ENCODE measurements at regions not wholly inside any gene's neighbourhood (a gene's known extent, or its start where the extent isn't known, plus 50 kb on each side); places are given as distances from the start of the nearest gene placed in this dataset.

DNA sequence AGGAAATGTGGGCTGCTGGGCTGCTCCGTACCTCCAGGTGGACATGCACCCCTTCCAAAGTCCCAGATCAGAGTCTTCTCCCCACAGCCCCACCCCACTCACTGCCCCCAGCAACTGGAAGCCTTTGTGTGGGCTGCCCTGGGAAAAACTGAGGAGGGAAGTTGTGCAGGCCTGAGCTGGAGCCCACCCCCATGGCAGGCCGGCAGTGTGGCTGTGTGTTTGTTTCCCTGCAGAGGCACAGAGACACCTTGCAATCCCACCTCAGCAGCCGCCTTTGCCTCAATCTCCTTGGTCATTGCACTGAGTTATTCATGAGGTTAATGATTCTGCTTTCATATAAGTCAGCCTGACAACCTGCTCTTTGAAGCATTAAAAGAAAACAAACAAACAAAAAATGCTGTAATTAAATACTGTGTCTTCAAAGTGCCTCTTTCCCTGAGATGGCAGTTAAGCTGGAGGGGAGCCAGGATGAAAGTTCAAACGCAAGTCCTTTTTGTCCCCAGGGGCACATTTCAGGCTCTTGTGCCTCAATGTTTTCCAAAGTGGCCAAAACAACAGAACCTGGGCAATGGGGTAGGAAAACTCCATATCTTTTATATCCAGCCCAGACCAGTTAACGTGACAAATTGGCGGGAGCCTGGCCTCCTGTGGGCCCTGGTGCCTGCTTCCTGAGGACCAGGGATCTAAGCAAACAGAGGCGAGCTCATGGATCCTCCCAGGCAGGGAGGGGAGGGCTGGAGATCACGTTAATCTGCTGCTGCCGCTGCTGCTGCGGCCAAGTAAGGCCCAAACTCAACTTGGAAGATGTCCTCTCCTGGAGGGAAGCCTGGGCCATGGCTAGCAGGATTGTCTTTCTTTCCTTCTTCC lies 51.9 kb upstream of the TSPAN11 start:
- DNase-seq: no peak

DNA sequence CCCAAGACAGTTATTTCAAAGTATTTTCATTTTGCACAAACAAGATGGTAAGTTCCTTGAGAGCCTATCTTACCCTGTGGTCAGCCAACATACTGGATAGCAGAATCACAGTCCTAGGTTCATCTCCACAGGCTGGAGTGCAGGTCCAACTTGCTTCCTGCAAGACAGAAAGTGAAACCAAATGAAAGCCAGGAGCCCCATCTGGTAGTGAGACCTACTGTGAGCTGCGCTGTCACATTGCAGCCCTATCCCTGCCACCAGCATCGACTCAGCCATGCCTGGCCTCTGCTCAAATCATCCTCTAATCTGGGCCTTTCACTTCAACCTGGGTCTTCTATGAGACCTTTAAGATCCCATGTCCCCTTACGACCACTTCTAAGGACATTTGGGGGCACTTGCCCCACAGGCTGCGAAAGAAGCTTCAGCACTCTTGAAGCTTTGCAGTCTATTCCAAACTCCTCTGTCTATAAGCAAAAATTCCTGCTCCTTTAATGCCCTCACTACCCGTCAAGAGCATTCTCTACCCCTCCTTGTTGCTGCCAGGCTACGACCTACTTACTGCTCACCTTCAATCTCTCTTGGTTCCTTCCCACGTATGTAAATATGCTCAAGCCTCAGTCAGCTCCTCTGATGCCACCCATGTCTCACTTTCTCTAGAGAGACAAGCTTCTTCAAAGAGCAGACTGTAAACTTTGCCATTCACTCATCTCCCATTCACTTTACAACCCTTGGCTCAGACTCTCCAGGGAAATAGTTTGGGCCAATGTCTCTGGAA lies 55.9 kb upstream of the TSPAN11 start:
- DNase-seq: no peak

GRCh38 chr12:30867415-30867814 lies 59.1 kb upstream of the TSPAN11 start:
- DNase-seq: no peak

DNA sequence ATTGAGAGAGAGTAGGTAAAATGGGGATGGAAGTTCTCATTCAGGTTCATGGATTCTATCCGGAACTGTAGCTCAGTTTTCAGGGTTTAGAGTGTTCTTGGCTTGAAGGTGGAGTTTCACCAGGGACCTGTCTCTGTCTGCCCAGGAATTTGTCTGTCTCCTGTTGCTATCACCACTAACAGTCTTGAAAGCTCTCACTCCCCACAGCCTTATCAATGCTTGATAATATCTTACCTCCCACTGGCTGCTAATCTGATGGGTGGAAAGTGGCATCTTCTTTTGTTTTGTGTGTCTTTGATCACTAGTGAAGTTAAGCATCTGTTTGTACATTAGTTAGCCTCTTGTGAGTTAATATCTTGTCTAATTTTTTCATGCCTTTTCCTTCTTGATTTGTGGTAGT lies 60.3 kb upstream of the TSPAN11 start:
- no peak for DNase-seq

GRCh38 chr12:30863839-30864238 lies 62.7 kb upstream of the TSPAN11 start:
- no peak for DNase-seq

- no peak for DNase-seq
Measured at GRCh38 chr12:30862486-30862885, 64.1 kb upstream of the TSPAN11 start.

GRCh38 chr12:30859226-30859625 lies 67.3 kb upstream of the TSPAN11 start:
- no peak for DNase-seq

- no peak for DNase-seq
Measured at GRCh38 chr12:30858471-30858870, 68.1 kb upstream of the TSPAN11 start.

DNA sequence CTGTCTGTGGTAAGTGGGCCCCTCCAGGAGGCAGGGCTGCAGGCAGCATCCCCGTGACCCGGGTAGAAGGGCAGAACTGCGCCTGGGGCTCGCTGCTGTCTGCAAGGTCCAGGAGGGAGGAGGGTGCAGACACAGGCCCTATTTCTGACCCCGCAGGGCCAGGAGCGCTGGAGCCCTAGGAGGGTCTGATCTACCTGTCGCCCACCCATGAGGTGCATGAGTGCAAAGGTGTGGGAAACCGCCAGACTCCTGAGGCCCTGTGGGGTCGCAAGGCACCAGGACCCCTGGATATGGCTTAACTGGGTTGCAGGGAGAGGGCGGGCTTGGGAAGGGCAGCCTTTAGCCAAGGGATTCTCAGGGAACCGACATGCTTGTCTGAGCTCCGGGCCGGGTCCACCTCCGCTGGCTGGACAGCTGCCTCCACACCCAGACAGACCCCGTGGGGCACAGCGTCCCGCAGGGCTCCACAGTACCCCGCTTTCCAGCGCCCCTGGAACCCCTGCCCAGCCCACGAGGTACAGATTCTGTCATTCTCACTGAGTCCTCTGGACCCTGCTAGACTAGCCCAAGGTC lies 72.9 kb upstream of the TSPAN11 start:
- DNase-seq: no peak

- DNase-seq: no peak
Measured at GRCh38 chr12:30850684-30851083, 75.9 kb upstream of the TSPAN11 start.

DNA sequence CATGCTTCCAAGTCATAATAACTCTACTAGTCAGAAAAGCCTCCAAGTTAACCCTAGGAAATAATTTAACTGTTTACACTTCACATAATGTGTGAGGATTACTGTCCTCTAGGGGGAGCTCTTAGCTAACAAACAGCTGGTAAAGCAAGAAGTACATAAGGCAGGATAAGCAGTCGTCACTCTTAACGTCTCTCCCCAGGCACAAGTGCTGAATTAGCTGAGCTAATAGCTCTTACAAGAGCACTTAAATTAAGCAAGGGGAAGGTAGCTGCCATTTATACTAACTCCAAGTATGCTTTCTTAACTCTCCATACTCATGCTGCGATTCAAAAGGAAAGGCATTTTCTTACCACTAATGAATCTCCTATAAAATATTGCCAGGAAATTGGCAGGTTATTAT lies 79.3 kb upstream of the TSPAN11 start:
- DNase-seq: peak in 1 of 2 donors; percentile 33

GRCh38 chr12:30846776-30847175 lies 79.8 kb upstream of the TSPAN11 start:
- no peak for DNase-seq

GRCh38 chr12:30845676-30846075 lies 80.9 kb upstream of the TSPAN11 start:
- DNase-seq: no peak

DNA sequence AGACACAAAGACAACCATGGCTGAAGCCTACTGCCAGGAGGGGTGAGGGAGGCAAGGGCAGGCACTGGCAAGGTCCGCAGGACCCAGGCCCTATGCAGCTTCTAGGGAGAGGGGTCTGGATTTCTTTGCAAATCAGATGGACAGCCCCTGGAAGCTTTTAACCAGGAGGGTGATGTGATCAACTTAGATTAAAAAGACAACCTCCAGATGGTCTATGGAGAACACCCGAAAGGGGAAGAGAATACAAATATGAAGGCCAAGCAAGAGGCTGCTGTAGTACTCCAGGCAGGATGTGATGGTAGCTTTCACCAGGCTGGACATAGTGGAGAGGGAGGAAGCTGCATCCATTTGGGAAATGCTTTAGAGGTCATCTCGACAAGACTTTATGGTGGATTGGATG lies 83.3 kb upstream of the TSPAN11 start:
- no peak for DNase-seq

DNA sequence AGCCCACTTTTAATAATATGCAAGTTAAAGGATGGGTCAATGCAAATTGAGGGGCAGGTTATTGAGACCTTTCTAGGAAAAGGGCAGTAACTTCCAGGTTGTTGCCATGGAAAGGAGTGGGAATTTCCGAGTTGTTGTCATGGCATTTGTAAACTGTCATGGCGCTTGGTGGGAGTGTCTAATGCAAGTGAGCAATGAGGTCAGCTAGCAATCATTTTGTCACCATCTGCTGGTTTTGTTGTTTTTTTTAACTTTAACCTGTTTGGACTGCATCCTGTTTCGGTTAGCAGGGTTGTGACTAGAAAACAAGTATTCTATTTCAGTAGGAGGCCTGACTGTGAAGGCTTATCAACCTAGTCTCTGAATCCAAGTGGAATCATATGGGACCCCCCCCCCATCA lies 85.8 kb upstream of the TSPAN11 start:
- DNase-seq: no peak

DNA sequence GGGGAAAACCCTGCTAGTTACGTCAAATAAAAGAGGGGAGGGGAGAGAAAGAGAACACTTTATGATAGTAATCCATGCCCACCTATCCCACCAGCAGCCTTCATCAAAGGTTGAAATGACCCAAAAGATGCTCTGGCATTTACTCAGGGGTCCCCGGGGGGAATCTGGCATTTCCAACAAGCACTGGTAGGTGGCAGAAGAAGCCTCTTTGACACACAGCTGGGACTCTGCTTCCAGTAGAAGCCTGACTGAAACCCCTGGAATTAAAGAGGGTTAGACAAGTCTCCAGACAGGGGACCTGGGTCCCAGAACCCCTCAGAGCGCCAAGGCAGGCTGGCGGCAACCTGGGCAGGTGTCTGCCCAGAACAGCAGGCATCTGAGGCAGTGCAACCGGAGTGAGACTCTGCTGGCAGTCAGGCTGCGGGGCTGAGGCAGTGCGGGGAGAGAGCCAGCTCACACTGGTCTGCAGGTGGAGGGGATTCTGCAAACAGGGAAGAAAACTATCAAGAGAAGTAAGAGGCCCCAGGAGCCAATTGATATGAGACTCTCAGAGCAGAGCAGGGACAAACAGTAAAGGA lies 85.0 kb upstream of the CAPRIN2 start:
- no peak for DNase-seq

GRCh38 chr12:30837595-30837994 lies 82.8 kb upstream of the CAPRIN2 start:
- no peak for DNase-seq

DNA sequence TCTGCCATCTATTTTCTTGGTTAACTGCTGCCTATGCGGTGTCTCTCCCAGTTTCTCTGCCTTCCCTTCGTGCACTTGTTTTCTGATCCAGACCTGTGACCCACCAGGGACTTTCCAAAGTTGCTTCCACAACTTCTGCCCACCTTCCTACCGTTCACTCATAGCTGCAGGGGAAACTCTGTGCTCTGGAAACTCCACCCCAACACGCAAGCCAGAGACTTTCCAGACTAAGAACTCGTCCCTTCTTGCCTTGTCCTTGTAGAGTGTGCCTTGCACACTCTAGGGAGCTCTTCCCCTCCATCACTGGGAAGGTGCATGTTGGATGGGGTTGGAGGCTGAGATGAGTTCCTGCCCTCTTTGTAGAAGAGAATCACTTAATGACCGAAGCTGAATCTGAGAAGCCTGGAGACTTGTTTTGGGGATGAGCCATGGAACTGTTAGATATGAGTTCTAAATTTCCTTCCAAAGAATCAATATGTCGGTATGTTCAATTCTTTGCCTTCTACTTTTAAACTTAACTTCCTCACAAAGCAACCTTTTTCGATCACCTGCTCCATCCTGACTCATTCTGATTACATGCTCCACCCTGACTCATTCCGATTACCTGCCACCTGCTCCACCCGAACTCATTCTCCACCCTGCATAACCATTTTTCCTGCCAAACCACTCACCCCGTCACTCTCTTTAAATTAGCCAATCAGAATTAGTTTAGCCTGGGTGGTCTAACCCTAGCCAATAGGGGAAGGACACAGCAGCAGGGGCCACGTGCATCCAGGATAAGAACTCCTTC lies 82.1 kb upstream of the CAPRIN2 start:
- DNase-seq: no peak

GRCh38 chr12:30835216-30835615 lies 80.5 kb upstream of the CAPRIN2 start:
- DNase-seq: no peak

DNA sequence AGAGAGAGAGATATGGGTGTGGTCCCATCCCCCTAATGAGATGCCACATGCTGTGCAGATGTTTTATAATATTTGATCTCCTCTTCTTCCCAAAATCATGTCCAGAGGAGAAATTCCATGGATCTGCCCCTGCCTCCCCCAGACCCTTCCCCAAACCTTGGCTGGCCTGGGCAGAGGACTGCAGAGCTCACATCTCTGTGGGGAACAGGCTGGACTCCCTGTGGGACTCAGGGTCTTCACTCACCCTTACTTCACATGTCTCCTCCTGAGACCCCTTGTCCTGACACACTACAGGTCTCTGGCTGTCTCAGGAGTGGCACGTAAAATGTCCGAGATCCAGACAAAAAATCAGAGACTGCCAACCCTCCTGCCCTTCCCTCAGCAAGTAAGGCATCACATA lies 76.0 kb upstream of the CAPRIN2 start:
- no peak for DNase-seq

DNA sequence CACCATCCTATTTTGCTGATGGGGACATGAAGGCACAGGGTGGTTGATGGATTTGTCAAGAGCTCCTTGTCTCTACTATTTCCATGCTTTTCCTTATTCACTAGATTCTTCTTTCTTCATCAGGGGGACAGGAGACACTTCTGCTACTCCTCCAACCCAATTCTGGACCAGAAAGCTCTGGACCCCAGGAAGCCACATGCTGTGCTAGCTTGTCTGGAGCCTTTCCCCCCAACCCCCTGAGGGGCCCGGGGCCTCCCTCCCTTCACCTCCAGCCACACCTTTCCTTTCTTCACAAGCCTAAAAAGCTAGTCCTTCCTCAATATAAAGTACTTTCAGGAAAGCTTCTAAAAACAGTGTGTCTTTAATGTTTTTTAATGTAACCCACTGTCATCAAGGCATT lies 75.1 kb upstream of the CAPRIN2 start:
- no peak for DNase-seq

GRCh38 chr12:30828686-30829085 lies 73.9 kb upstream of the CAPRIN2 start:
- DNase-seq: no peak
